ENCODE measurements at regions not wholly inside any gene's neighbourhood (a gene's known extent, or its start where the extent isn't known, plus 50 kb on each side); places are given as distances from the start of the nearest gene placed in this dataset.

DNA sequence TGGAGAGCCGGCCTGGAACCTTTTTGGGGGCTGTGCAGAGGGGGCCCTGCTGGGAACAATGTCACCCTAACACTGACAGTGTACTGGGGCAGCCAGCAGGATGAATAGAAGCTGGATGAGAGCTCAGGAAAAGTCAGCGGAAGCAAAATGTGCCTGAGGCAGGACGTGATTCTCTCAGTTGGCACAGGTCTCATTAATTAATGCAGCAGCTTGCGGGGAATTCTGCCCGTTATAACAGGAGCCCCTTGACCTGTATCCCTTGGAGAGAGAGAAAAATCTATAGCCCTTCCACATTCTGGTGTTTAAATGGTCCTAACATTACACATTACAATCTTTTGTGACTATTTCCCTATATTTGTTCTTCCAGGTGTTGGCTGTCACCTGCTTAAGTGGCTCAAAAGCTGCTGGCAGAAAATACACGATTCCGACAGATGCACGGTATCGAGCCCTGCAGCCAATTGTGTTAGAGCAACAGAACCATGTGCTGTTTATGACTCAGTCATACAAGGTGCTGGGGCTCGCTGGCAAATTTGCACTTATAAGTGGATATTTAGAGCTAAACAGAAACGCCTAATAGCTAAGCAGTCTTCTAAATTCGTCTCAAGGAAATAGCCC lies 854.7 kb downstream of the AACS start:
- no peak for DNase-seq

DNA sequence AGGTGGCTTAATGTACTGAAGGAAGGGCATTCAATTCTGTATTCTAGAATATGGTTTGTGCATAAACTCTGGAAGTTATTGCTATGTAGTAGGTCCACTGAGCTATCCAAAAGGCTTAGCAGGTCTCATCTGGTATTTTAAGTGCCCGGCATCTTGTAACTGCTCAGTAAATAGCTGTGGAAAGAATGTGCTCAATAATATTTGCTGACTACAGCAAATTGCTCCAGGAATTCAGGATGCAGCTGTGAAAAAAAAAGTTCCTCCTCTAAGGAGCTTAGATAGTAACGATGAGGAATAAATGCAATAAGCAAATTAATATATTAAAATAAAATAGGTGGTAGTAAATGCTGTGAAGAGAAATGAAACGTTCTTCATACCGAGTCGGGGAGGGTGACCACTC lies 857.1 kb downstream of the AACS start:
- DNase-seq: no peak

DNA sequence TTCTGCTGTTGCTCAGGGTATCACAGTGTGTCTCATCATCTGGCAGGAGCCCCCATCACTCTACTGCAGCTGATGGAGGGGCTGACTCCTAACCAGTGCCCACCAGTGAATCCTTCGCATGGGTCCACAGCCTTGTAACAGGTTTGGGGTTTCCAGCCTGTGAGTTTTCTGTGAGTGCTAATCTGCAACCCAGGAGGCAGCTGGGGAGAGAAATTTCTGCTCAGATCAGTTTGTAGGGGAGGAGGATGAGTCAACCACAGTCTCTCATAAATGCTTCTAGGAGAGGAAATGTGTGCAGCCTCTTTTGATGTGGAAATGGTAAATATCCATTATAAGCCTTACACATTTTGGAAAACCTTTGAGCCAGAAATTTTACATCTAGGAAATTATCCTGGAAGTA lies 871.3 kb downstream of the AACS start:
- no peak for DNase-seq

DNA sequence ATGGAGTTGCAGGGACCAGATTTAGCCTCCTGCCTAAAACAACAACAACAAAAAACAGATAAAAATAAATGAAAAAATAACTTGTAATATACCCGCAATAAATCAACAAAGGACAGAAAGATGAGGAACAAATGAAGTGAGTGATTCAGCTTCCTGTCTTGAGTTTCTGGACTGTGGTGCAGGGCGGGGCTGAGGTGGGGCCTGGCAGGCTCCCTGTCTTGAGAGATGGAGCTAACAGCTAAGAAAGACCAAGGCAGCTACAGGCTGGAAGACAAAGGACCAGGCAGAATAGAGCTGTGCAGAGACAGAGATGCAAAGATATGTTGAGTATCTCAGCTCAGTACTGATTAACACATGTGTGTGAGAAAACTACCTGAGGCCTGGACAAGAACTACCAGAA lies 879.2 kb downstream of the AACS start:
- no peak for DNase-seq

DNA sequence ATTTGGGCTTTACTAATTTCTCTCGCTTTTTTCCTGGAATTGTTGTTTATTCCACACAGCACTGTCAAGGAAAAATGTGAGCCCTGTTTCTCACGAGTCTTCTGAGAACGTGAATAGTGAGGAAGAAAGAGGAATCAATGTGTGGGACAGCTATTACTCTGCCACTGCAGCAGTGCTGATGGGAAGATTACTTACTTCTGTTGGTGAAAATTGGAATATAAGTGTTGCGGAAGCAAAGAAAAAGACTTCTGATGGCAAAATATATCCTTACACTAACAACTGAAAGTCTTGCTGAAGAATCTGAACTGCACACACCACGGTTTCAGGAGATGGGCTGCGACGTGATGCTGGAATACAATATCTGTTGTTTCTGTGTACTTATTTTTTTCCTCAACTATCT lies 884.2 kb downstream of the AACS start:
- DNase-seq: no peak

DNA sequence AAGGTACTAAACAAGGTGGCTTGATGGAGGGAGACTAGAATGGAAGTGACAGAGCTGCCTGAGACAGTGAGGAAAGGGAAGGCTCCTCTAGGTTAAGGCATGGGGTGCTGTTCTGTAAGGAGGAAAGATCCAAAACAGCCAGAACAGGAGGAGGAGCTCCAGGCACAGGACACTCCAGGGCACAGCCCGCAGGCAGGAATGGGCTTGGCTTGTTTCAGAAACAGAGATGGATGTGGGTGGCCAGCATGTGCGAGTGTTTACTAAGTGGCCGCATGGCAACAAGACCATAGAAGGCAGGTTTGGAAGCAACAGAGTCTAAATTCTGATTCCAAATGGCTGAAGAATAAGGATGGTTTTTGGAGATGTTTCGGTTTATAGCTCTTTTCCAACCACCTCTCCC lies 889.1 kb downstream of the AACS start:
- no peak for DNase-seq

DNA sequence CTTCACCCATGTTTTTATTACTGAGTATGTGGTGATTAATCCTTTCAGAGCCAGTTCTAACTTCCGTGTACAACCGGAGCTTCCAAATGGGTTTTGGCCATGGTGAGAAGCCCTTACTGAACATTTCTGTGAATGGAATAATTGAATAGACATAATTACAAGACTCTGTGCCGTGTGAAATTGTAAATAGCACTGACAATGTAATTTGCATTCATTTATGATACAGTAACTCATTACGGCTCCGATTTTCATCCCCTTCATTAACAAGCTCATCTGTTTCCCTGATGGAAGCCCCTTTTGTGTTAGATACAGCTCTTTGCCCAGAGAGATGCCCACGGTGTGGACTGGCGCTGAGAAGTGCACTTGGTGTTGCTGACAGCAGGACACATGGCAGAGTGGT lies 891.0 kb downstream of the AACS start:
- DNase-seq: no peak

DNA sequence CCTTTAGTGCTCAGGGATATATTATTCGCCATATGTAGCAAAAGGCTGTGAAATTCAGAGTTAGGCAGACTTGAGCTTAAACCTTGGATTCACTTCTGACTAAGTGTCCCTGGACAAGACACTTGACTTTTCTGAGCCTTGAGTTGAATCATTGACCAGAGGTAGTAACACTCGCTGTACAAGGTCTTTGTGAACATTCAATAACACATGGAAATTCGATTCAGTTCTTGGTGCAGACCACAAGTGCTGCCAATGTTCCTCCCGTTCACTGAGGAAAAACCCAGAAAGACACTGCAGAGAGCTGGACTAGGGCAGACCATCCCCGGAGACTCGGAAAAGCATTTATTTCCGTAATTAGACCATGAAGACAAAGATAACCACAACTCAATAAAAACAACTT lies 901.4 kb downstream of the AACS start:
- DNase-seq: no peak

DNA sequence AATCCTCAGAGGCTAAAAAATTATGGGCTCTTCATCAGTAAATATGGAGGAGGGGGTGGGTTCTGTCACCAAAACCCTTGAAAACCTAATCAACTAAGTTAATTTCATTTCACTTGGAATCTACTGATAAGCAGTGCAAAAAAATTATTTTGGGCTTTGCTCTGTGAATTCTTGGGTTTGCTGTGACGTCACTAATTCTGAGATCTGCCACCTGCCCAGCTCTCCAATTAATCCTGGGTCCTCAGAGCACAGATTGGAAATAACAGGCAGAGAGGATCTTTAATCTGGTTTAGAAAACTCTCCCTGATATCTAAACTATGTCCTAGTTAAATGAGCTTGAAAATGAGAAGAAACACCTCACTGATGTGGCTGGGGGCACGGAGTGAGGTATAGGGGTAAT lies 903.2 kb downstream of the AACS start:
- no peak for DNase-seq

DNA sequence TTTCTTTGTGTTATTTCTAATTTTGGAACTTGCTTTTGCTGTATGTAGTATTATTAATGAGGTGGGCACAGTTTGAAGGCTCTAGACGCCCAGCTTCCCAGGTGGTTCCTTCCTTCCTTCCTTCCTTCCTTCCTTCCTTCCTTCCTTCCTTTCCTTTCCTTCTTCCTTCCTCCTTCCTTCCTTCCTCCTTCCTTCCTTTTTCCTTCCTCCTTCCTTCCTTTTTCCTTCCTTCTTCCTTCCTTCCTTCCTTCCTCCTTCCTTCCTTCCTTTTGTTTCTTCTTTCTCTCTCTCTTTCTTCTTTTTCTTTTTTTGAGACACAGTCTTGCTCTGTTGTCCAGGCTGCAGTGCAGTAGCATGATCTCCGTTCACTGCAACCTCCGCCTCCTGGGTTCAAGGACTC lies 906.7 kb downstream of the AACS start:
- no peak for DNase-seq

DNA sequence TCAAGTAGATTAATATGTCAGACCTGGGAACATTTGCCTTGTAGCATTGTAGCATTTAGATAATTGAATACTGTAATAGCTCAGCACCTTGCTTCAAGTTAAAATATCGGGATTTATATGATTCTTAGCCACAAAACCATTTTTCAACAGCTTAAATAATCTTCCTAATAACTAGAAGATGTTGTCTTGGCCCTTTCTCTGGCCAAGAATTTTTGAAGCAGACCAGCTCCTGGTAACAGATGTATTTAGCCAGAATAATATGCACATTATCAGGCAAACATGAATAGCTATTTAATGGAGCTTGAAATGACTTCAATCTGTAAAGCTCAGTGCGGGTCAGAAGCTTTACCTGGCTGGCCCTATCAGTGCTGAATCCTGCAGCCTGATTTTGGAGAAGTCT lies 913.1 kb downstream of the AACS start:
- DNase-seq: no peak

DNA sequence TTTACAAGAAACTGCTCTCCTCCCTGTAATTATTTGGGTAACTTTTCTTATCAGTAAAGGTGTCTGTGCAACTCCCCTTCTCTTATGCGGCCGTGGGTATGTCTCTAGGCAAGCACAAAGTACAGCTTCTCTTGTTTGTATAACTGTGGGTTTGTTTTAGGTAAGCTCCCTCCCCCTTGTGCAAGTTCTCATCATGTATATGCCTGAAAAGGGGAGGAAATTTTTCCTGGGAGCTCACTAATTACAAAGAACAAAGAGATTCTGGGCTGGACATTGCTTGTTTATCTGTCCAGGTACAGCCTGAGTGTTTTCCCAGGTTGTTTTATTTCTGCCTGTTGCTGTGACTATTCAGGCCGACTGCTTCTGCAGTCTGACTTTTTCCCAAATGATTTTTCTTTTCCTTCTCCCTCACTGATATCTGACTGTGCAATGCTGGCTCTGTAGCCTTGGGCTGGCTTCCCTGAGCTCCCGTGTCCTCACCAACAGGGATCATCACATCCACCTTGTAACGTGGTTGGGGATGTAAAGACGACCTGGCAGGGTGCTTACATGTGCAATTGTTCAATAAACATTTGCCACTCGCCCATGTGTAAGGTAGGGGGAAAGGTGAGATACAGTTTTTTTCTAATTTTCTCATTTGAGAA lies 916.5 kb downstream of the AACS start:
- DNase-seq: no peak

DNA sequence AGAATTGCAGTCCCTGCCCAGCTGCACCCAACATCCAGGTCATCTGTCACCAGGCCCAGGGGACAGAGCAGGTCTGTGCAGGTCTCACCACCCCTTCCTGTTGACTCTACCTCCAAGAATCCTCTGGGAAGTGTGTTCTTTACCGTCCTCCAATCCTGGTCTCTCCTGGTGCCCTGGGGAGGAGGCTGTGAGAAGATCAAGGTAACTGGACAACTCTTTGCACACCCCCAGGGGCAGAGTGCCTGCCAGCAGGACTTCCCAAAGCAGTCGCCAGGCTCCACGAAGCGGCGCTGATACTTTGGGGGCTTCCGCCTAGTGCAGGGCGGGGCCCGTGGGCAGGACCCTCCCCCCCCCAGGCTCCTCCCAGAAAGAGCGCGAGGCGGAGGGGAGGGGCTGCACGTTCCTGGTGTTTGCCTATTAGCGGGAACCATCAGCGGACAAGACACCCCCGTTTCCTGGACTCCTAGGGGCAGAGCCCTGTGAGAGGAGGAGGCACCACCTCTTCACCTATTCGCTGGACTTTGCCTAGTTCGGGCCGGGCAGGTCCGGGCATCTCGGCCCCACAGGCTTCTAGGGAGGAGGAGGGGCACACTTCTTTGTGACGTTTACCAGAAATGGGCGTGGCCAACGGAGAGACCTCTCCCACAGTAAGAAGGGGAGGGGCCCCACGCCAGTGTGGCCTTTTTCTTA lies 918.0 kb downstream of the AACS start:
- no peak for DNase-seq

DNA sequence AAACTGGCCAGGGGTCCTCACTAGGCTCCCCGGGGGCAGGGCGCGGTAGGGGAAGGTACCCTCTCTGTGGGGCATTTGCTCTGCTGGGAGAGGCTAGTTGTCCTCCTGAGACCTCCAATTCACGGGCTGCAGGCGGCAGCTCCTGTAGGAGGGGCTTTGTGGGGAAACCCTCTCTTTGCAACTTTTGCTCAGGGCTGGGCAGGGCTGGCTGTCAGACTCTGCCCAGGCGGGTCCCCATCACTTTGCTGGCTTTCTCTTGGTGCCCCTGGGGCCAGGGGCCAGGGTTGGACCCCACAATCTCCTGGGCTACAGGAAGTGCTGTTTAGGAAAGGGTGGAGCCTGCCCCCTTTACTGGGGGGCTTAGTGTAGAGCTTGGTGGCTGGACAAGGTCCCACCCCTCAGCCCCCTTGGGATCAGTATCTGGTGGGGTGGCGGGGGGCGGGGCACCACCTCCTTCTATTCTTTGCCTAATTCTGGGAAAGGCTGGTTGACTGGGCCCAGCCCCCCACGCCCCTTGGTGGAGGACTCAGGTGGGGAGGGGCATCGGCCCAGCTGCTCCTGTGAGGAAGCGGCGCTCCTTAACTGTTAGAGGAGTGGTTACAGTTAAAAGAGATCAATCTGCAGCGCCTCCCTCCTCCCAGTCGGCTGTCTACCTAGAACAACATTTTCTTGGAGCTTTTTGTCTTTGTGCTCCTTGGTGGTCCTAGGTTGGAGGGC lies 918.7 kb downstream of the AACS start:
- no peak for DNase-seq

DNA sequence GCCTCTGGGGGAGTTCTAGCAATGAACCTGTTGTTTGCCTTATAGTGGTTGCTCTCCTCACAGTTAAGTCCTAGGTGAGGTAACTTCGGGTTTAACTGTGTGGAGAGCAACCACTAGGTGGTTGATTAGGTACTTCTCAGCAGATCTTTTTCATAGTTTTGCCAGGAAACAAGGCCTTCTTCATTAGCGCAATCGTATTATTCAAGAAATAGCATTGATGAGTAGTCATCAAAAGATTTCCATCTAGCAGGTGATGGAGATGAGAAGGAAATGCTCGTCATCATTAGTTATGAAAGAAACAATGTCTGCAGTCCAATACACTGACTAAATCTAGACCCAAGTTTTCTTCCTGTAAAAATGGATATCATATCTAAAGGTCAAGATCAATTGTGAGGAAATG lies 923.3 kb downstream of the AACS start:
- no peak for DNase-seq

DNA sequence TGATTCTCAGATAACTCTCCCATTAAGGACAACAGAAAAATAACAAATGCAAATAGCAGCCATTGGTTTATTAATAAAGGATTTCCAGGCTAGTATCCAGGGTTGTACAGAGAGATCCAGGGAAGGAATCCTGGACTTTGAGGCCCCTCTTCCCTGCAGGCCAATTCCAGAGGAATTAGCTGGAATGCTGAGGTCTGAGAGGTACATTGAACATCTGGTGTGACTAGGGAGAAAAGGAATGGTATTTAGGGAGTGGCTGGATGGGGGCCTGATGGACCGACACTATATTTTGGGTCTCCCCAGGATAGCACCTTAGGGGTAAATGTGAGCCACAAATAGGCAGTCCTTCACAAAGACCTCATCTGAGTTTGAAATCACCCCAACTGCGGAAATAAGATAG lies 924.5 kb downstream of the AACS start:
- no peak for DNase-seq

DNA sequence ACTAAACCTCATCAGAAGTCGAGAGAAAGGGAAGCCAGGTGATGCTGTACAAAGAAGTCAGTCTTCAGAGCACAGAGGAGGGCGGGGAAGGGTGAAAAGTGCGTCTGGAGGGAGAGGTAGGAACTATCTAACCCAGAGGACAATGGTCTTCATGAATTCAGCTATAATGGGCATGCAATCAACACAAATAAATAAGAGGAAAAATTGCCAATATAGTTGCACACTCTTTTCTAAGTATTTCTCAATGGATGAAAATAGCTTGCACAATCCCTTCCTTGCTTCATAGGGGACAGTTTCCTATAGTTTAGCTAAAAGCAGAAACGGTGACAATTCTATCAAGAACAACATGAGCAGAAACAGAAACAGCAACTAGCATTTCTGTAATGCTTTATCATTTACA lies 931.2 kb downstream of the AACS start:
- DNase-seq: no peak

DNA sequence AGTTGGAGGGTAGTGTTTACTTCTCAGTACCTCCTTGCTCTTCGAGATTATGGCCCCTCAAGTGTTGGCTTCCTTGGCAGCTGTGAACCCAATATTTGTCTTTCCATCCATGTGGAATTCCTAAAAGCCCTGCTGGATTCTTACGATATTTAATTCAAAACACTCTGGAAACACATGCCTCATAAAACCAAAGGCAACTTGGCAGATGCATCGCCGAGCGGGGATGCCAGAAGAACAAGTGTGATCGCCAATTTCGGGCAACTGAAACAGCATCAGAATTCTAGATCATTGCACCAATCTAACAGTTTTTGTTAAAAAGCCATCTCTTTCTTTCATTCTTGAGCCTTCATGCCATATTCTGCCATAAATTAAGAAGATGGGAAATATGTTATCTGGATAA lies 934.4 kb downstream of the AACS start:
- DNase-seq: no peak

DNA sequence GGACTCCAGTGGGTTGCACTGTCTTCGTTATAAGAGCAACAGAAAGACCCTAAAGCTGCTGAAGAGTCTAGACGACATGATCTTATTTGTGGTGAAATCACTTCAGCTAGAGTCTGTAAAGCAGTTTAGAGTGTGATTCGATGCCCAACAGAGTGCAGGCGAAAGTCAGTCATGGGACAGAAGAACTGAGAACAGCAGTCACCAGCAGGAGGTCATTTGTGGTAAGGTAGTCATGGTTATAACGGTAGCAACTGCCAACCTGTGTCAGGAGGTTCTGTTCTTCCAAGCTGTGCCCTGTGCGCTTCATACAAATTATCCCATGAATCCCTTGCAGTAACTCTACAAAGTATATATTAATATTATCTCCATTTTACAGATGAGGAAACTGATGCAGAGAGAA lies 954.1 kb downstream of the AACS start:
- DNase-seq: no peak

DNA sequence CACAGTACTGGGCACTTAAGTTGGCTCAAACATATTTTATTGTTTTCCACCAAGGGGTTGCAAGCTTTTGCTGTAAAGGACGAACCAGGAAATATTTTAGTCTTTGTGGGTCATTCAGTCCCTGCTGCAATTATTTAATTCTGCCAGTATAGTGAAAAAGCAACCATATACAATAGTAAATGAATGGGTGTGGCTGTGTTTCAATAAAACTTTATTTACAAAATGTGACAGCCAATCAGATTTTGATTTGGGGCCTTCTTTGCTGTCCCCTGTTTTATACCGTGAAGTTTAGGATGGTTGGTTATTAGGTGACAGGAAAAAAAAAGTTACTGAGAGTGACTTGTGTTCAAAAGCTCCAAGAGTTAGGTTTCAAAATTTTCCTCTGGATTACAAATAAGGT lies 956.4 kb downstream of the AACS start:
- no peak for DNase-seq

DNA sequence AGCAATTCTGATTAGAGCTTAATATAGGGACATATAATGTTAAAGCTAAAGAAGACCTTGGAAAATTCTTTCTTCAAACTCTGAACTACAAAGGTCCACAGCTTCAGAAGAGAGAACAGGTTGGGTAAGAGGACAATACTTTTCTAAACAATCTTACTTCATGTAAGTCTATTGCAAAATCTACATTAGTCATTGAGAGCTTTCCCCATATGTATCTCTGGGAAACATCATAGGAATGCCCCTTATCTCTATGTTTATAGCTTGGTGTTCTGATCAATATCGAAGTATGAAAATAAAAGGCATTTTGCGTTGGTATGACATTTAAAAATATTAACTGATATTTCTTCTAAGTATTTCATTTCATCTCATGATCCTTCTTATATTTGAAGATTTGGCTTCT lies 962.6 kb downstream of the AACS start:
- DNase-seq: no peak

DNA sequence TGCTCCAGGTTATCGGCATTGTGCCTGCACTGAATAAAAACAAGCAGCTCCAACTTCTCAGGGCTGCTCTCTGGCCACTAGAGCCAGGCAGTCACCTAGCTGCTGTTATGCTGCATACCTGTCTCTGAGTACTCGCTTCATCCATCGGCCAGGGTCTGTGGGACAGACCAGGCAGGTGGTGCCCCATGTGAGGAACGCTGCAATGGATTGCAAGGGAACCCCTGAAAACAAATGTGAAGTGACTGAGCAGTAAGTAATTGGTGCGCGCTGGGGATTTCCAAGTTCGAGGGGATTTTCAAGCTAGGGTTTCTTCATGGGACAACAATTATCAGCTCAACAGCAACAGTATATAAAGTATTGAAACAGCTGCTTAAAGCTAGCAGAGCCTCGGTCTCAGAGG lies 965.3 kb downstream of the AACS start:
- DNase-seq: no peak

DNA sequence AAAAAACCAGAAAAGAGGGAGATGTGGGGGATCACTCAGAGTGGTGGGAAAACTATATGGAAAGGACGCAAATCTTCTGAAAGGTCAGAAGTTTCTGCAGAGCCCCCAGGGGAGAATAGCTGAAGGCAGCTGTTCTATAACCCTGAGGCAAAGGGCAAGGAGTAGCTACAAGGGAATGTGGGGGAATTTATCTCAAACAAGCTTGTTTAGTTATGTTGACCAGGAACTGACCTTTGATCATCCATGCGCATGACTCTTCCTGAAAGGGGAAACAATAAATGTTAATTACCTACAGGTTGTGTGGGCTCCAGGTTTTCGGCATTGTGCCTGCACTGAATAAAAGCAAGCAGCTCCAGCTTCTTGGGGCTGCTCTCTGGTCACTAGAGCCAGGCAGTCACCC lies 968.5 kb downstream of the AACS start:
- DNase-seq: no peak

DNA sequence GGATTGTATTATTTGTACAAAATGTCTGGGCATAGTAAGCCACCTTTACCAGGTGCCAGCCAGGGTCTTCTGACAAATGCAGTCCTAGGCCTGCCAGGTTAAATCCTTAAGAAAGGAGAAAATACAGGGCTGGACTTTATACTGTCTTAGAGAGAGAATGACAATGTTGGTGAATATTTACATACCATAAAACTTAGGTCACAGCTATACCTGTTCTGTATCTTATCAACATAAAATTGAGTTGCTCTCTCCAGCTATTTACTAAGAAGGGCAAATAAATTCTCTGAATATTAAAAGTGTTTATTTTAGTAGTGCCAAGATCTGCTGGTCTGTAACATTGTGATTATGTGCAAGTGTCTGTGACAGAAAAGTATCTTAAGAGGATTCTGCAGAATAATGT lies 971.1 kb downstream of the AACS start:
- DNase-seq: no peak
